ENCODE measurements at regions not wholly inside any gene's neighbourhood (a gene's known extent, or its start where the extent isn't known, plus 50 kb on each side); places are given as distances from the start of the nearest gene placed in this dataset.

DNA sequence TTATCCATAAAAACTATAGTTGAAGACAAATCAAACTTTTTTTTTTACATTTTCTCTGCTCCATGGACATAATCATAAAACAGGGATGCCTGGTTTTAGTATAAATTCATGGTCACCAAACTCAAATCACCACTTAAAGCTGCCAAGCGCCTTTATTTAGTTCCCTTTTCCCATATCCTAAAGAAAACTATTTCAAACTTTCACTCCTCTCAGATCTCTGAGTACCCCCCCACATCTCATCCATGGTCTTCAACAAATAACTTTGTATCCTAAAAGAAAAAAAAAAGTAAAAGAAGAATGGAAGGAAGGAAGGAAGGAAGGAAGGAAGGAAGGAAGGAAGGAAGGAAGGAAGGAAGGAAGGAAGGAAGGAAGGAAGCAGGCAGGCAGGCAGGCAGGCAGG lies 1438.7 kb downstream of the C4orf33 start:
- TF ChIP-seq ZNF274 (IDR thresholded peaks at IDR 0.05; ENCODE audit: low read depth, low read length) = no peak
- TF ChIP-seq YY1 (IDR thresholded peaks at IDR 0.05; ENCODE audit: insufficient read depth, insufficient read length) = no peak
- no peak for TF ChIP-seq SUZ12 (IDR thresholded peaks at IDR 0.05; ENCODE audit: extremely low read depth, insufficient read depth, insufficient read length)
